ENCODE measurements at regions not wholly inside any gene's neighbourhood (a gene's known extent, or its start where the extent isn't known, plus 50 kb on each side); places are given as distances from the start of the nearest gene placed in this dataset.

DNA sequence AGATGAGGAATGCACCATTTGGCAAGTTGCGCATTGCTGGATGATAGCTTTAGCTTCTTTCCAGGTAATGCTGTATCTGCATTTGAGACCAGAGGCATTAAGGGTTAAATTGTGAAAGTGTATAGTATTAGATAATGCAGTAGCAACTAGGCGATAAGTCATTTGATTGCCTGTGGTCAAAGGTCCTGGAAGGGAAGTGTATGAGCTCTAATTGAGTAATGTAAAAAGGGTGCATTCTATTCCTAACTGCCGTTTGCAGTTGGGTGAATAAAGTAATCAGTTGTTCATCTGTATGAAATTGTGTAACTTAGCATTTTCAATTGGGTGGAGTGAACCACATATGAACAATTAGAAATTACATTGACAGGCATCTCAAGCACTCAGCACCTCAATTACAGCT, 54.5 kb upstream of the WDR1 start:
- Histone ChIP-seq H2AK5ac (ENCODE audit: low read depth, low read length) (no peak overlapping the region), H3K9me1 (ENCODE audit: insufficient read depth, low read length) (no peaks in the 10 kb centered on the region), H3K18ac (ENCODE audit: low read depth, low read length) (no peak overlapping the region), H2BK20ac (ENCODE audit: low read depth, low read length) (no peak overlapping the region), H3K79me1 (ENCODE audit: low read depth in 1 of 2, low read length in 2 of 2) (no peaks in the 10 kb centered on the region), H2BK5ac (ENCODE audit: low read depth, low read length, poor library complexity, severe bottlenecking) (no peak overlapping the region), H3K4me3 (ENCODE audit: insufficient read depth, low read depth, low read length) (no peak overlapping the region), H4K5ac (ENCODE audit: low read depth, low read length) (no peak overlapping the region), H2BK120ac (ENCODE audit: low read depth, low read length) (no peak overlapping the region), H3K27ac (ENCODE audit: insufficient read depth, low read length) (no peak overlapping the region), H3K14ac (replicated peaks; ENCODE audit: low read depth, low read length) (no peak overlapping the region), H3K9me3 (ENCODE audit: control insufficient read depth, insufficient read depth, low read length) (no peaks in the 10 kb centered on the region), H3K9ac (ENCODE audit: low read depth, low read length) (no peak overlapping the region), H3K36me3 (ENCODE audit: control insufficient read depth, insufficient read depth, low read length) (no peaks in the 10 kb centered on the region), H2BK15ac (ENCODE audit: low read depth, low read length) (no peak overlapping the region), H4K20me1 (ENCODE audit: insufficient read depth, low read length) (no peaks in the 10 kb centered on the region), H4K8ac (ENCODE audit: low read depth in 2 of 2, low read length in 2 of 2) (no peak overlapping the region), H2AK9ac (replicated peaks; ENCODE audit: low read depth, low read length, poor library complexity) (no peak overlapping the region), H2AFZ (replicated peaks; ENCODE audit: low read length, poor library complexity) (no peak overlapping the region), H3K23ac (ENCODE audit: low read depth, low read length) (no peak overlapping the region), H3K4me2 (ENCODE audit: low read depth, low read length) (no peak overlapping the region), H3K56ac (ENCODE audit: extremely low read depth, insufficient read depth, low read length) (no peak overlapping the region), H3K4ac (ENCODE audit: low read depth, low read length) (no peak overlapping the region), H3K4me1 (ENCODE audit: control insufficient read depth, insufficient read depth, low read length) (no peaks in the 10 kb centered on the region; the same call in 1 of the 2 replicates), H4K91ac (ENCODE audit: insufficient read depth, low read depth, low read length) (no peak overlapping the region), H3K27me3 (ENCODE audit: control insufficient read depth, insufficient read depth, low read length) (no peaks in the 10 kb centered on the region)
- no TSS peak for BruUV-seq (replicated peaks)
- dilution Hi-C loops (cut with HindIII; ENCODE audit: low sequenced_read_pairs, unreplicated experiment) (loop anchor here (25.0 kb wide), 1 partner anchor 241 kb away; no protein-coding TSS in a partner anchor), intact Hi-C loops (cut with micrococcal nuclease) (no loop called here), in situ Hi-C loops (cut with MboI; ENCODE audit: low sequenced_read_pairs) (no loop called here)
- ChIA-PET POLR2A (ENCODE audit: unreplicated experiment) (interaction anchor here (0.7 kb wide), 1 partner anchor 18 kb away, joined by 3 read pairs; no protein-coding TSS in a partner anchor), CTCF (interaction anchor here (1.9 kb wide), 1 partner anchor 13 kb away, joined by 6 read pairs; no protein-coding TSS in a partner anchor)
- TF ChIP-seq MAZ (IDR thresholded peaks at IDR 0.05; ENCODE audit: borderline replicate concordance, low read depth, low read length) (no peak), NFE2L2 (IDR thresholded peaks at IDR 0.05; ENCODE audit: low read depth, low read length) (no peak), MAFK (IDR thresholded peaks at IDR 0.05; ENCODE audit: low read depth, low read length) (no peak), POLR2A (IDR thresholded peaks at IDR 0.05; ENCODE audit: low read depth, low read length) (no peak), MXI1 (IDR thresholded peaks at IDR 0.05; ENCODE audit: borderline replicate concordance, low read depth, low read length) (no peak), CHD1 (IDR thresholded peaks at IDR 0.05; ENCODE audit: low read depth, low read length) (no peak), RCOR1 (IDR thresholded peaks at IDR 0.05; ENCODE audit: insufficient replicate concordance, low read length) (no peak), ELK1 (IDR thresholded peaks at IDR 0.05; ENCODE audit: borderline replicate concordance, low read depth, low read length) (no peak), RAD21 (IDR thresholded peaks at IDR 0.05; ENCODE audit: low read length) (no peak), FOS (IDR thresholded peaks at IDR 0.05; ENCODE audit: low read depth, low read length) (no peak), RFX5 (IDR thresholded peaks at IDR 0.05; ENCODE audit: low read depth, low read length) (no peak), BHLHE40 (IDR thresholded peaks at IDR 0.05; ENCODE audit: low read depth, low read length) (no peak), CEBPB (IDR thresholded peaks at IDR 0.05; ENCODE audit: low read depth, low read length) (no peak), SMC3 (IDR thresholded peaks at IDR 0.05; ENCODE audit: low read depth, low read length) (no peak), USF2 (IDR thresholded peaks at IDR 0.05; ENCODE audit: low read depth, low read length) (no peak)
- TF ChIP-seq, protein P1, sequence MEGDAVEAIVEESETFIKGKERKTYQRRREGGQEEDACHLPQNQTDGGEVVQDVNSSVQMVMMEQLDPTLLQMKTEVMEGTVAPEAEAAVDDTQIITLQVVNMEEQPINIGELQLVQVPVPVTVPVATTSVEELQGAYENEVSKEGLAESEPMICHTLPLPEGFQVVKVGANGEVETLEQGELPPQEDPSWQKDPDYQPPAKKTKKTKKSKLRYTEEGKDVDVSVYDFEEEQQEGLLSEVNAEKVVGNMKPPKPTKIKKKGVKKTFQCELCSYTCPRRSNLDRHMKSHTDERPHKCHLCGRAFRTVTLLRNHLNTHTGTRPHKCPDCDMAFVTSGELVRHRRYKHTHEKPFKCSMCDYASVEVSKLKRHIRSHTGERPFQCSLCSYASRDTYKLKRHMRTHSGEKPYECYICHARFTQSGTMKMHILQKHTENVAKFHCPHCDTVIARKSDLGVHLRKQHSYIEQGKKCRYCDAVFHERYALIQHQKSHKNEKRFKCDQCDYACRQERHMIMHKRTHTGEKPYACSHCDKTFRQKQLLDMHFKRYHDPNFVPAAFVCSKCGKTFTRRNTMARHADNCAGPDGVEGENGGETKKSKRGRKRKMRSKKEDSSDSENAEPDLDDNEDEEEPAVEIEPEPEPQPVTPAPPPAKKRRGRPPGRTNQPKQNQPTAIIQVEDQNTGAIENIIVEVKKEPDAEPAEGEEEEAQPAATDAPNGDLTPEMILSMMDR (conservative IDR thresholded peaks at IDR 0.05; ENCODE audit: low read depth, low read length) = no peak
- ATAC-seq (ENCODE audit: low read depth) (no peak), DNase-seq (no peak)
- WGBS, 2 experiments (ENCODE audit: extremely low coverage in 2 of 2, insufficient read length in 1 of 2) = 70% methylated on average over 2 of the region's 3 CpGs; no CpG with 5 or more reads in 1 of the 2 experiments
